SK-N-SH (cell line): ENCODE measurements at regions not wholly inside any gene's neighbourhood (a gene's known extent, or its start where the extent isn't known, plus 50 kb on each side); places are given as distances from the start of the nearest gene placed in this dataset.

Experiments
- CTCF ChIP-seq: fragments of 200-600 bp; sonication (generic); IDR thresholded peaks from 2 replicates; pipeline ENCODE4 v1.6.1; 2017; ENCODE audit warnings: antibody characterized with exemption, mild to moderate bottlenecking, moderate library complexity
- SIN3A ChIP-seq: IDR thresholded peaks from 2 replicates; pipeline ENCODE4 v1.6.1; 2012; ENCODE audit warnings: low read depth, mild to moderate bottlenecking, low read length, moderate library complexity, borderline replicate concordance

DNA sequence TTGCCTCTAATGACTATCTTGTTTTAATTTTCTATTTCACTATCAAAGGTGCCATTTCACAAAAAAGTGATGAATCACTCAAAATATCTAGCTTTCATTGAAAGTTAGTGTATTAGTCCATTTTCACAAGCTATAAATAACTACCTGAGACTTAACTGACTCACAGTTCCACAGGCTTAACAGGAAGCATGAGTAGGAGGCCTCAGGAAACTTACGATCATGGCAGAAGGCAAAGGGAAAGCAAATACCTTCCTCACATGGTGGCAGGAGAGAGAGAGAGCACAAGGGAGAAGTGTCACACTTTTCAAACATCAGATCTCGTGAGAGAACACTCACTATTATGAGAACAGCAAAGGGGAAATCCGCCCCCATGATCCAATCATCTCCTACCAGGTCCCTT is 1220.4 kb upstream of the ZEB2 start:
- TF ChIP-seq CTCF: no peak
- no peak for TF ChIP-seq SIN3A
